Liver (tissue), 3 donors: ENCODE measurements at regions not wholly inside any gene's neighbourhood (a gene's known extent, or its start where the extent isn't known, plus 50 kb on each side); places are given as distances from the start of the nearest gene placed in this dataset.

ENCODE experiments used
- FOXA2 ChIP-seq: IDR thresholded peaks from 2 replicates; pipeline ENCODE4 v1.6.1; 2016; ENCODE audit warnings: antibody characterized with exemption
- GABPA ChIP-seq, 2 donors: IDR thresholded peaks in 1 of 2; conservative IDR thresholded peaks in 1 of 2; 2 replicates each; pipeline ENCODE4 v1.6.1; 2016; ENCODE audit warnings: antibody characterized with exemption in 2 of 2, mild to moderate bottlenecking in 1 of 2, moderate library complexity in 1 of 2
- JUND ChIP-seq, 2 donors: IDR thresholded peaks; 2 replicates each; pipeline ENCODE4 v1.6.1; 2016; ENCODE audit warnings: antibody characterized with exemption in 2 of 2
- RAD21 ChIP-seq, 2 donors: IDR thresholded peaks; 2 replicates each; pipeline ENCODE4 v1.6.1; 2016; ENCODE audit warnings: antibody characterized with exemption in 2 of 2, mild to moderate bottlenecking in 2 of 2
- REST ChIP-seq: IDR thresholded peaks from 2 replicates; pipeline ENCODE4 v1.6.1; 2016; ENCODE audit warnings: antibody characterized with exemption, mild to moderate bottlenecking
- RXRA ChIP-seq, 2 donors: IDR thresholded peaks; 2 replicates each; pipeline ENCODE4 v1.6.1; 2017 to 2018; ENCODE audit warnings: antibody characterized with exemption in 2 of 2, mild to moderate bottlenecking in 1 of 2
- TAF1 ChIP-seq: conservative IDR thresholded peaks from 2 replicates; pipeline ENCODE4 v1.6.1; 2016; ENCODE audit warnings: antibody characterized with exemption, mild to moderate bottlenecking
- YY1 ChIP-seq: IDR thresholded peaks from 2 replicates; pipeline ENCODE4 v1.6.1; 2016; ENCODE audit warnings: antibody characterized with exemption, mild to moderate bottlenecking
- TF ChIP-seq, protein P1 (sequence below): fragments of 150-350 bp; IDR thresholded peaks from 2 replicates; pipeline ENCODE4 v1.5.1; 2017; ENCODE audit warnings: improper control_type of control experiment, low read depth, low read length; ENCODE audit not compliant: missing input control
- TF ChIP-seq, protein P2 (sequence below): IDR thresholded peaks from 2 replicates; pipeline ENCODE4 v1.6.1; 2016; ENCODE audit warnings: antibody characterized with exemption
- TF ChIP-seq, protein P3 (sequence below): IDR thresholded peaks from 2 replicates; pipeline ENCODE4 v1.6.1; 2016; ENCODE audit warnings: antibody characterized with exemption
- donor health status: healthy.
- donor health status: healthy.

GRCh38 chr19:28608292-28608691, 604.7 kb downstream of the UQCRFS1 start:
- TF ChIP-seq FOXA2: no peak
- TF ChIP-seq, protein P1, sequence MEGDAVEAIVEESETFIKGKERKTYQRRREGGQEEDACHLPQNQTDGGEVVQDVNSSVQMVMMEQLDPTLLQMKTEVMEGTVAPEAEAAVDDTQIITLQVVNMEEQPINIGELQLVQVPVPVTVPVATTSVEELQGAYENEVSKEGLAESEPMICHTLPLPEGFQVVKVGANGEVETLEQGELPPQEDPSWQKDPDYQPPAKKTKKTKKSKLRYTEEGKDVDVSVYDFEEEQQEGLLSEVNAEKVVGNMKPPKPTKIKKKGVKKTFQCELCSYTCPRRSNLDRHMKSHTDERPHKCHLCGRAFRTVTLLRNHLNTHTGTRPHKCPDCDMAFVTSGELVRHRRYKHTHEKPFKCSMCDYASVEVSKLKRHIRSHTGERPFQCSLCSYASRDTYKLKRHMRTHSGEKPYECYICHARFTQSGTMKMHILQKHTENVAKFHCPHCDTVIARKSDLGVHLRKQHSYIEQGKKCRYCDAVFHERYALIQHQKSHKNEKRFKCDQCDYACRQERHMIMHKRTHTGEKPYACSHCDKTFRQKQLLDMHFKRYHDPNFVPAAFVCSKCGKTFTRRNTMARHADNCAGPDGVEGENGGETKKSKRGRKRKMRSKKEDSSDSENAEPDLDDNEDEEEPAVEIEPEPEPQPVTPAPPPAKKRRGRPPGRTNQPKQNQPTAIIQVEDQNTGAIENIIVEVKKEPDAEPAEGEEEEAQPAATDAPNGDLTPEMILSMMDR: no peak
- no peak for TF ChIP-seq JUND (IDR thresholded peaks at IDR 0.05)
- TF ChIP-seq, protein P2, sequence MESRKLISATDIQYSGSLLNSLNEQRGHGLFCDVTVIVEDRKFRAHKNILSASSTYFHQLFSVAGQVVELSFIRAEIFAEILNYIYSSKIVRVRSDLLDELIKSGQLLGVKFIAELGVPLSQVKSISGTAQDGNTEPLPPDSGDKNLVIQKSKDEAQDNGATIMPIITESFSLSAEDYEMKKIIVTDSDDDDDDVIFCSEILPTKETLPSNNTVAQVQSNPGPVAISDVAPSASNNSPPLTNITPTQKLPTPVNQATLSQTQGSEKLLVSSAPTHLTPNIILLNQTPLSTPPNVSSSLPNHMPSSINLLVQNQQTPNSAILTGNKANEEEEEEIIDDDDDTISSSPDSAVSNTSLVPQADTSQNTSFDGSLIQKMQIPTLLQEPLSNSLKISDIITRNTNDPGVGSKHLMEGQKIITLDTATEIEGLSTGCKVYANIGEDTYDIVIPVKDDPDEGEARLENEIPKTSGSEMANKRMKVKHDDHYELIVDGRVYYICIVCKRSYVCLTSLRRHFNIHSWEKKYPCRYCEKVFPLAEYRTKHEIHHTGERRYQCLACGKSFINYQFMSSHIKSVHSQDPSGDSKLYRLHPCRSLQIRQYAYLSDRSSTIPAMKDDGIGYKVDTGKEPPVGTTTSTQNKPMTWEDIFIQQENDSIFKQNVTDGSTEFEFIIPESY: no peak
- TF ChIP-seq, protein P3, sequence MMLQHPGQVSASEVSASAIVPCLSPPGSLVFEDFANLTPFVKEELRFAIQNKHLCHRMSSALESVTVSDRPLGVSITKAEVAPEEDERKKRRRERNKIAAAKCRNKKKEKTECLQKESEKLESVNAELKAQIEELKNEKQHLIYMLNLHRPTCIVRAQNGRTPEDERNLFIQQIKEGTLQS: no peak
- no peak for TF ChIP-seq REST
- TF ChIP-seq RAD21 (IDR thresholded peaks at IDR 0.05): no peak
- no peak for TF ChIP-seq GABPA (IDR thresholded peaks at IDR 0.05 in 1 of 2, conservative IDR thresholded peaks at IDR 0.05 in 1 of 2)
- TF ChIP-seq YY1: no peak
- TF ChIP-seq TAF1: no peak
- no peak for TF ChIP-seq RXRA (IDR thresholded peaks at IDR 0.05)
